ENCODE measurements at regions not wholly inside any gene's neighbourhood (a gene's known extent, or its start where the extent isn't known, plus 50 kb on each side); places are given as distances from the start of the nearest gene placed in this dataset.
"Not testable (repeated sequence)": the region's sequence is repeated elsewhere in the genome, so short reads cannot be mapped to it uniquely, and the experiment has no call there.

GRCh38 chr4:175253184-175253902 is 335.2 kb downstream of the ADAM29 start:
- ATAC-seq, result no peak
- no peak for DNase-seq
- intact Hi-C loops (cut with micrococcal nuclease), result no loop called here

DNA sequence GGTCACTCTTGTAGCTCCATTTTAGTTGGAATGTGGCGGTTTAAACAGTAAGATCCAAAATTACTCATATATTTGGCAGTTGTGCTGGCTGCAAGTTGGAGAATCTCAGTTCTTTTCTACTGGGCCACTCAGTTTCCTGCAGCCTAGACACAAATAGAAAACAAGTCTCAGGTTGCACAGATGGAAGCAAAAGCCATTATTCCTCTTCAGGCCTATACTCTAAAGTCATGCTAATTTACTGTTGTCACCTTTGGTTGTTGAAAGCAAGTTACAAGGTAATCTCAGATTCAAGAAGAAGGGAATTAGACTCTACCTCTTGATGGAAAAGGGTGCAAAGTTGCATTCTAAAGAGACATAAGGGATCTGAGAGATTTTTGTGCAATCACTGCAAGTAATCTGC is 345.4 kb downstream of the ADAM29 start:
- ATAC-seq, result no peak
- intact Hi-C loops (cut with micrococcal nuclease), result no loop called here

GRCh38 chr4:175271010-175271630 is 353.0 kb downstream of the ADAM29 start:
- DNase-seq (no peak), ATAC-seq (no peak)
- intact Hi-C loops (cut with micrococcal nuclease), result no loop called here

More for the DNA sequence above, 345.4 kb downstream of the ADAM29 start:
- no peak for DNase-seq

DNA sequence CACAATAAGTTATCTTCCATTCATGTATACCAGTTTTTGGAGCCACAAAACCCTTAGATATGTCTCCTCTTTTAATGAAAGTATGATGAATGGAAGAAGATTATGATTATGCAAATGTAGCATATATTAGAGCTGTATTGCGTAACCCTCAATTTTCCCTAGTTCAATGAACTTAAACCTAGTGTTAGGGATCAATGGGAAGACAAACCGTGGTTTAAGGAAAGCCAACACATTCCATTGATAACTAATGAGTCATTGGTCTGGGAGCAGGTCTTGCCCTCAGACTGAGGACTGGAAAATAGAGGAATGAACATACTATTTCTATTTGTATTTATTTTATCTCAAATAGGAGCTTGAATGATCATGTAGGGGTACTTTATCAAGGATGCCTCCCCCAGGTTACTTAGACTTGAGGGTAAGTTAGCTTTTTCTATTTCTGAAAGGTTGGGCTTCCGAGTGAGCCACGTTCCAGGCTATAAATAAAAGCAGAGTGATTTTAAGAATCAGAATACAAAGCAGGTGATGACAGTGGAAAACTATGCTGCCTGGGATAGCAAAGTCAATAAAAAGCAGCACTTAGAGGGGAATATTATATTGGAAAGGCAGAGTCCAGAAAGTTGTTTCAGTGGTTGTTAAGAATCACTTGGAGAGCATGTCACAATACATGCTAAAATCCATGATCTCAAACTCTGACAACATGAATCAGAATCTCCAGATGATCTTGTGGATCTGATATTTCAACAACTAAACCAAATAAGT is 356.0 kb downstream of the ADAM29 start:
- ATAC-seq (peak; percentile 84), DNase-seq (no peak)
- intact Hi-C loops (cut with micrococcal nuclease), result no loop called here

GRCh38 chr4:175277816-175278215 is 359.7 kb downstream of the ADAM29 start:
- DNase-seq (no peak), ATAC-seq (no peak)
- intact Hi-C loops (cut with micrococcal nuclease), result no loop called here

DNA sequence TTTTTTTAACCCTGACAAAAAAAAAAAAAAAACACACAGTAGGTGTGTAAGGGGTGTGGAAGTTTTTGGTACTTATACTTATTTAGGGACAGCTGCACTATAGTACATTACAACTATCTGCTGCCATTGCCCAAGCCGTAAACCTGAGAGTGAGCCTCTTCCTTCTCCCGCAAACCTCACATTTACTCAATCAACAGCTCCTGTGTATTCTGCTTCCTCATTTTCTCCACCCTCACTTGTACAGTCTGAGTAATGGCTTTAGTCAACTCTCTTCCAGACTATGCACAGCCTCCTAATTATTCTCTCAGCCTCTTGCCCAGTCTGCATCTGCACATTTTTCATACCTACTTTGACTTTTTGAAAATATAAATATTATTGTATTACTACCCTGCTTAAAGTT is 362.0 kb downstream of the ADAM29 start:
- no peak for DNase-seq
- intact Hi-C loops (cut with micrococcal nuclease), result no loop called here
- no peak for ATAC-seq

GRCh38 chr4:175281894-175282293 is 363.7 kb downstream of the ADAM29 start:
- intact Hi-C loops (cut with micrococcal nuclease), result no loop called here
- ATAC-seq (no peak), DNase-seq (no peak)

DNA sequence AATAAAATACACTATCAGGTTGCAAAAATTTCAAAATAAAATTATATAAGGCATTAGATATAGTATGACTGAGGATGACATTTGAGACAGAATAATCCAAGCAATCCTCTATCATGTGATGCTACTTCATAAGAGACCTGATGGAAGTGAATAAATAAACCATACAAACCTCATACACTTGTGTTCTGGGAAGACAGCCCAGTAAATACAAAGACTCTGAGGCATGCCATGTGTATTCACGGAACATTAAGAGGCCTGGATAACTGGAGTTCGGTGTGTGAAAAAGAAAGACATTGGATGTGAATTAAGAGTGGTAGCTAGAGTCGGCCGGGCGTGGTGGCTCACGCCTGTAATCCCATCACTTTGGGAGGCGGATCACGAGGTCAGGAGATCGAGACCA is 364.2 kb downstream of the ADAM29 start:
- DNase-seq (no peak), ATAC-seq (peak; percentile 96)
- intact Hi-C loops (cut with micrococcal nuclease), result no loop called here

GRCh38 chr4:175290401-175290800 is 372.2 kb downstream of the ADAM29 start:
- intact Hi-C loops (cut with micrococcal nuclease), result no loop called here
- no peak for ATAC-seq
- no peak for DNase-seq

GRCh38 chr4:175297965-175298565 is 379.9 kb downstream of the ADAM29 start:
- no peak for ATAC-seq
- intact Hi-C loops (cut with micrococcal nuclease), result no loop called here
- no peak for DNase-seq

DNA sequence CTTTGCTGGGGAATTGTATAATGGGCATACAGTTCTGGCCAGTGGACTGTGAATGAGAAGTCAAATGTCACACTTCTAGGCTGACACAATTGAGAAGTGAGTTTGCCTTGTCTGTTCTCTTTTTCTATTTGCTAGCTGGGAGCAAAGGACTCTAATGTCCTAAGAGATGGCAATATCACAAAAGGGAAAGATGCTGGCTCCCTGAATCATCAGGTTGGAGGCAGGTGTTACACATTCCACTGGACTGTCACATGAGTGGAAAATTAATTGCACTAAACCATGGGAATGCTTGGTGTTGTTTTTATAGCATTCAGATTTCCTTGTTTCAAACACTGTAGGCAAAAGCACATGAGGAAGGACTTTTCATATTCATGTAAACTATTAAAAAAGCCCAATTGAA is 388.3 kb downstream of the ADAM29 start:
- ATAC-seq, result no peak
- intact Hi-C loops (cut with micrococcal nuclease), result no loop called here
- no peak for DNase-seq

- ATAC-seq (no peak), DNase-seq (no peak)
- intact Hi-C loops (cut with micrococcal nuclease), result no loop called here
These were observed 389.2 kb downstream of the ADAM29 start for GRCh38 chr4:175307326-175307725.

GRCh38 chr4:175308236-175308635 is 390.1 kb downstream of the ADAM29 start:
- ATAC-seq (no peak), DNase-seq (no peak)
- intact Hi-C loops (cut with micrococcal nuclease), result no loop called here

GRCh38 chr4:175309041-175309440 is 390.9 kb downstream of the ADAM29 start:
- no peak for ATAC-seq
- no peak for DNase-seq
- intact Hi-C loops (cut with micrococcal nuclease), result no loop called here

DNA sequence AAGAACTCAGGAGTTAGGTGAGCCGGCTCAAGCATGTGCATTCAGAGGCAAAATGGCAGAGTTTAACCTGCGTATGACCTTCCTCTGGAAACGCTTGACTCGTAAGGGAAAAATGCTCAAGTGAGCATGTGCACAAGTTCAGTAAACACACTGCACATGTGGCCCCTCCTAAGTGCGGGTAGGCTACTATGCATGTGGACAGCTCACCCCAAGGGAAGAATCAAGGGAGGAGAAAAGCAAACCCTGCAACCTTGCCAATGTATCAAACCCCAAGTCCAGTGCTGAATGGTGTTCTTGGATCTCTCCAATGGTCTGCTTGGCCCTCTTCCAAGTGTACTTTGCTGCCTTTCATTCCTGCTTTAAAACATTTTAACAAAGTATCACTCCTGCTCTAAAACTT is 407.1 kb downstream of the ADAM29 start:
- no peak for ATAC-seq
- intact Hi-C loops (cut with micrococcal nuclease), result no loop called here

GRCh38 chr4:175326796-175327195 is 408.6 kb downstream of the ADAM29 start:
- DNase-seq (no peak), ATAC-seq (no peak)
- intact Hi-C loops (cut with micrococcal nuclease), result no loop called here

More for the DNA sequence above, 407.1 kb downstream of the ADAM29 start:
- no peak for DNase-seq

DNA sequence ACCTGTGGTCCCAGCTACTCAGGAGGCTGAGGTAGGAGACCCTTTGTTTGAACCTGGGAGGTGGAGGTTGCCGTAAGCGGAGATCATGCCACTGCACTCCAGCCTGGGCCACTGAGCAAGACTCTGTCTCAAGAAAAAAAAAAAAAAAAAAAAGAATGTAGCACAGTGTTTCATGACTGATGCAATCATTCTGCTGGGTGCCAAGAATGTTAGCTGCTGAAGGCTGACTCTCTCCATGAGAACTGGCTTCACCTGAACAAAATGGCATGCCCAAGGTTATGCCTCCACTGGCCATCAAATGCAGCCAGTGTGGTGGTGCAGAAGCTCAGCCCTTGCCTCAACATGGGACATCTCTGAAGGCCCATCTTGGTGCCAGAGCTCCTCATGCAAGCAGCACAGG is 412.1 kb downstream of the ADAM29 start:
- DNase-seq, result no peak
- ATAC-seq, result no peak
- intact Hi-C loops (cut with micrococcal nuclease), result no loop called here

GRCh38 chr4:175330652-175331051 is 412.5 kb downstream of the ADAM29 start:
- DNase-seq (no peak), ATAC-seq (no peak)
- intact Hi-C loops (cut with micrococcal nuclease), result no loop called here

GRCh38 chr4:175335331-175335730 is 417.2 kb downstream of the ADAM29 start:
- no peak for ATAC-seq
- intact Hi-C loops (cut with micrococcal nuclease), result no loop called here

DNA sequence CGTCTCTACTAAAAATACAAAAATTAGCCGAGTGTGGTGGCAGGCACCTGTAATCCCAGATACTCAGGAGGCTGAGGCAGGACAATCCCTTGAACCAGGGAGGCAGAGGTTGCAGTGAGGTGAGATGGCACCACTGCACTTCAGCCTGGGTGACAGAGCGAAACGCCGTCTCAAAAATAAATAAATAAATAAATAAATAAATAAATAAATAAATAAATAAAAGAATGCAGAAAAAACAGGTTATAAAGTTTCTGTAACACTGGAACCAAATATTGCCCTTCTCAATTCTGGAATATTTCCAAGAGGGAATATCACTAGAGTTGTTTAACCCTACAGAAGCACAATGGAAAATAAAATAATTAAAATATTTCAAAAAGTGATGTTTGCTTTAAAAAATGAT is 418.4 kb downstream of the ADAM29 start:
- intact Hi-C loops (cut with micrococcal nuclease); ATAC-seq; DNase-seq: not testable (repeated sequence)

More at GRCh38 chr4:175335331-175335730, 417.2 kb downstream of the ADAM29 start:
- no peak for DNase-seq
